Hematopoietic multipotent progenitor cell treated with erythropoietin and hydrocortisone succinate and interleukin-3 and kit ligand, for 6 days (in vitro differentiated cells): ENCODE measurements at regions not wholly inside any gene's neighbourhood (a gene's known extent, or its start where the extent isn't known, plus 50 kb on each side); places are given as distances from the start of the nearest gene placed in this dataset.
"Not testable (repeated sequence)": the region's sequence is repeated elsewhere in the genome, so short reads cannot be mapped to it uniquely, and the experiment has no call there.

ENCODE experiments used
- DNase-seq: peaks from one replicate; pipeline ENCODE4 v3.0.0-alpha.2; 2015

- DNase-seq, result no peak
Measured at GRCh38 chr12:68387338-68387737, 55.2 kb upstream of the MDM1 start.

GRCh38 chr12:68389305-68389704, 57.1 kb upstream of the MDM1 start:
- DNase-seq, result no peak

- DNase-seq, result peak; percentile 84
Measured at GRCh38 chr12:68391937-68392336, 59.8 kb upstream of the MDM1 start.

DNA sequence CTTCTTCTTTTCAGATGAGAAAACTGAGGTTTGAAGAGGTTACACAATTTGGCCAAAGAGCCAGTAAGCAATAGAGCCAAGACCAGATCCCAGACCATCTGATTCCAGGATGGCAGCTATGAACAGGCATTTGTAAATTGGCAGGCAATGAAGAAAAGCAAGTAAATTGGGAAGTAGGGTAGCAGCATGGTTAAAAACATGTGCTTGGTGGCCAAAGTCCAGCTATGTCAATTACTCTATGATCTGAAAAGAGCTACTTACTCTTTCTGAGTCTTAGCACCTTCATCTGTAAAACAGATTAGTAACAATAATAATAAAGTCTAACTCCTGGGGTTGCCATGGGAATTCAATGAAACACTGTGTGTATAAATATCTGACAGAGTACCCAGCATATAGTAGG, 60.2 kb upstream of the MDM1 start:
- DNase-seq, result no peak

DNA sequence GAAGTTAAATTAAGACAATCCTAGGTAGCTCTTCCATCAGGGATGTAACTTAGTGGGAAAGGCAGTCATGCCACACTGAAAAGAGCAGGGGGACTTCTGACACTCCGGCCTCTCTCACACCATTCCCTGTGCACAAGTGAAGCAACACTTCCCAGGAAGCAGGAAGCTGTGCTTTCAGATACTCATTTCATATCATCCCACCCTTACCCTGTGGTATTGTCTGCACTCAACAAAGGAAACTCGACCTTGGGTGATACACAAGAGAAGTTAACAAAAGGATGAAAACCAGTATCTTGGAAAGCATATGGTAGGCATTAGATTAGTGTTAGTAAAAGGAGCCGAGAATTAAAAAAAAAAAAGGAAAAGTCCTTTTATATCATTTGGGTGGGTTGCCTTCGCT, 61.3 kb upstream of the MDM1 start:
- DNase-seq, result peak; percentile 62

GRCh38 chr12:68397566-68398158, 65.5 kb upstream of the MDM1 start:
- DNase-seq, result no peak

- not testable (repeated sequence) for DNase-seq
Measured at GRCh38 chr12:68398689-68399088, 66.5 kb upstream of the MDM1 start.

GRCh38 chr12:68400226-68400829, 68.2 kb upstream of the MDM1 start:
- no peak for DNase-seq

DNA sequence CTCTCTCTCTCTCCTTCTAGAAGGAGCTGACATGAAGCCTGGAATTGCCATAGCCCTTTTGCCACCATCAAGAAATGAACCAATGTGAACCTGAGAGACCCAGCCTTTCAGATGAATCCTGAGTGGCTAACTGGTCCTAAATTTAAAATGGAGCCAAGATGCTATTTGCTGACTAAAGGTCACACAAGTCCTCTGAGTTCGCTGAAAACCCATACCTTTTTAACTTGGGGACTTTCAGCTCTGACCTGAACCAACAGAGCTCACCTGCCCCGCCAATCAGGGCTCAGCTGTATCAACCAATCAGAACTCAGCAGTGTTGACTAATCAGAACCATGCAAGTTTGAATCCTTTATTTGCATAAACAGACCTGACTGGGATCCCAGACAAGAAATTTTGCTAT, 70.3 kb upstream of the MDM1 start:
- DNase-seq, result no peak

- no peak for DNase-seq
Measured at GRCh38 chr12:68403296-68403695, 71.1 kb upstream of the MDM1 start.

DNA sequence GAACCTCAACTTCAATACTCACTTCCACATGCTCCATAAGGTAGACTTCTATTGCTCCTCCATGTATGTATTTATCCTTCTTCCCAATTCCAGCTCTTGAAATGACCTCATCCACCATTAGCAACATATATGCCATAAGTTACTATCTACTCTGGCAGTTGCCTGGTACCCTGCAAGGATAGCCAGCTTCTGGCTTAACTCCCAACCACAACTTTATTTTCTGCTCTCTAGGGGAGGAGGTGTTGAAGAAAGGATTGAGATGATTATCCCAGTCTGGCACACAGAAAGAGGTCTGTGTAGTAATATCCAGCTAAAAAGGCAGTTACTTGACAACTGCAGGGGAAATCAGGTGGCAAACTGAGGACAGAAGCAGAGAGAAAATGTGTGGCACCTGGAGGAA, 71.5 kb upstream of the MDM1 start:
- DNase-seq, result peak; percentile 86

DNA sequence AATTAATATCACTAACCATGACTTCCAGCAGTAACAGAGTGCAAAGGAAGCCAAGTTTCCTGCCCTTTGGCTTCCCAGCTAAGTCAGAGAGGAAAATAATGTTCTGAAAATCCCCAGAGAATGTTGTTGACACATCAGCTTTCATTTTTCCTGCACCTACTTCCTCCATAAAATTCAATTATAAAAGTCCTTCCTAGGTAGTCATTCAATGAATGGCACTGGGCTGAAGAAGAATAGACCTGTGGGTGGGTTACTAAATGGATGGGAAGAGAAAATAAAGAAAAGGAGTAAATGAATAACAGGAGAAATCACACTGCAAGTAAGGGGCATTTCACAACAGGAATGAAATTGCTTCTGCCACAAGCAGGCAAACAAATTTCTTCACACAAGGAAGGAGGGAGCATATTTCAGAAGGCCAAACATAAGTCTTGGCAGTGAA, 73.2 kb upstream of the MDM1 start:
- DNase-seq, result no peak

DNA sequence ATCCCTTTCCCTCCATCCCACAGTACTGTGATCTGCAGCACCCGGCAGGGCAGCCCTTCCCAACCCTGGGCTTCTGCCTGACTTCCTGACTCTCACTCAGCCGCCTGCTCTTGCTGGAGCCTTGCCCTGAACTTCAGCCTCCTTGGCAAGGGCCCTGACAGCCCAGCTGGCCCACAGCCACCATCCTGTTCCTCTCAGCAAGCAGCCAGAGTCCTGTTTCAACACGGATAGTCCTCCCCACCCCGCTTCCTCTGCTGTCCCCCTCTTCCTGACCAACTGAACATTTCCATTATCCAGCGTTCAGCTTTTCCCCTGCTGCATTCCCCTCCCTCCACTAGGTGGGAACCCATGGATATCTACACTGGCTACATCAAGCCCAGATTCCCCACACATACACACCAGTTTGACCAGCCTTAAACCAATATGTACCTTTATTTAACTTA, 74.0 kb upstream of the MDM1 start:
- DNase-seq, result peak; percentile 59

GRCh38 chr12:68406911-68407310, 74.7 kb upstream of the MDM1 start:
- no peak for DNase-seq

GRCh38 chr12:68410018-68410660, 78.0 kb upstream of the MDM1 start:
- DNase-seq, result no peak

GRCh38 chr12:68411371-68411770, 79.2 kb upstream of the MDM1 start:
- DNase-seq, result no peak

DNA sequence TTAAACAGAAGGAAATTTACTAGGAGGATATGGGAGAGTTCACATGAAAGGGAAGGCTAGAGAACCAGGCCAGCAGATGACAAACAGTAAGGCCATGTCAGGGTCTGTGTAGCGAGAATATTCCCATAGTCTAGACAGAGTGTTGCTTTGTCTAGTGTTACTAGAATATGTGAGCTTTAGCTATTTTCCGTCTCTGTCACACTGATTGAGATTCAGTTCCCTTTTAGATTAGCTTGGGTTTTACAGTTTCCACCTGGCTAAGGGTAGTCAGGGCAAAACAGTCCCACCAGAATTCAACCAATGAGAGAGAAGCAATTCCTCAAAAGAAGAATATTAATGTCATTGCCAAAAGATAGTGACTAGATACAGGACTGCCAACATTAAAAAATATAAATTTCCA, 82.8 kb upstream of the MDM1 start:
- no peak for DNase-seq

- DNase-seq, result no peak
Measured at GRCh38 chr12:68416350-68416749, 84.2 kb upstream of the MDM1 start.

- no peak for DNase-seq
Measured at GRCh38 chr12:68416826-68417225, 84.7 kb upstream of the MDM1 start.

- DNase-seq, result no peak
Measured at GRCh38 chr12:68418137-68418460, 85.9 kb upstream of the MDM1 start.

GRCh38 chr12:68420225-68421010, 88.3 kb upstream of the MDM1 start:
- no peak for DNase-seq

DNA sequence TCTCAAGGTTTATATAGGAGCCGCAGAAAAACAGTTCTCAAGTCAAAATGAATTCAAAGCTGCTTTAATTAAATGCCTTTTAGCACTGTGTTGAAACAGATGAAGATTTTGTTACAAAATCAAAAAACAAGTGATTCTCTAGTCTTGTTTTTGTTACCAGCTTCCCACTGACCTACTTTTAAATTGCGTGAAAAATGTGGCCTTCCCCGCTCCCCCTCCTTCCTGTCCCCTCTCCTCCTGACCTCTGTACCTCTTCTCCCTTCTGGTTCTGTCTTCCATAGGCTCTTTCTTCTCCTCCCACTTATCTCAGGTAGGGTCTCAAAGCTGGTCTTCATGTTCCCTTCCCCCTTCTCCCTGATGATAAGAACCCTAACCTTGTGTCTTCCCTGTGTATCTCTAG, 90.0 kb upstream of the MDM1 start:
- DNase-seq, result no peak

GRCh38 chr12:68422956-68423574, 90.9 kb upstream of the MDM1 start:
- DNase-seq, result no peak
